Muscle of leg (tissue), 3 donors: ENCODE measurements at regions not wholly inside any gene's neighbourhood (a gene's known extent, or its start where the extent isn't known, plus 50 kb on each side); places are given as distances from the start of the nearest gene placed in this dataset.

Experiments
- DNase-seq: peaks from one replicate; pipeline ENCODE4 v3.0.0; 2013
- H3K27ac ChIP-seq: one replicate; pipeline ENCODE4 v1.5.1; 2013; ENCODE audit warnings: mild to moderate bottlenecking, low read length, control low read depth
- H3K27me3 ChIP-seq: one replicate; pipeline ENCODE4 v1.6.1; 2013; ENCODE audit warnings: low read length; ENCODE audit not compliant: control insufficient read depth, insufficient read depth
- H3K36me3 ChIP-seq: one replicate; pipeline ENCODE4 v1.6.1; 2013; ENCODE audit warnings: low read length; ENCODE audit not compliant: control insufficient read depth, insufficient read depth
- H3K4me1 ChIP-seq: one replicate; pipeline ENCODE4 v1.6.1; 2013; ENCODE audit warnings: low read length; ENCODE audit not compliant: control insufficient read depth, insufficient read depth
- H3K4me3 ChIP-seq: one replicate; pipeline ENCODE4 v1.5.1; 2013; ENCODE audit warnings: low read length, control low read depth
- H3K9me3 ChIP-seq: replicated peaks from 2 replicates; pipeline ENCODE4 v1.6.1; 2013; ENCODE audit warnings: low read depth, low read length; ENCODE audit not compliant: control insufficient read depth
- WGBS: methylation state at CpG from one replicate; pipeline ENCODE4 v1.1.5; 2013; ENCODE audit warnings: missing lambda C conversion rate; ENCODE audit not compliant: insufficient coverage; 5-methylcytosine and 5-hydroxymethylcytosine counted together

DNA sequence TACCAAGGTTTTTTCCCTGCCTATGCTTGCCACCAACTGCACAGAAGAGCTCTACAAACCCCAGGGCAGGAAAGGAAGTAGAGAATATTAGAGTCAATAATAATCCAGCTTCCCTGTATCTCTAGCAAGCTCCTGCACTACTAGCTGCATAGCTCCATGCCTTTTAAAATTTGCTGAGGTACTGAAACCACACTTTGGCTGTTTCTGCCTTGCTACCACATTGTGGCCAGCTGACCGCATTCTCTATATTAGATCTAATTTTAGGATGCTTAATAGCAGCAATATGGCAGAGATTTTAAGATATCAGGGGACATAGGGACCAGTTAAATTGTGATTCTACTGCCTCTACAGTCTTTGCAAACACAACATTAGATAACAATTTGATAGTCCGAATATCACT, 534.6 kb downstream of the MBD2 start:
- H3K36me3 ChIP-seq = no peaks in the 10 kb centered on the region
- no peaks in the 10 kb centered on the region for H3K4me1 ChIP-seq
- 100% methylated on average over 1 of the region's 2 CpGs for WGBS
- H3K27me3 ChIP-seq = no peaks in the 10 kb centered on the region
- H3K9me3 ChIP-seq = no peaks in the 10 kb centered on the region
- H3K27ac ChIP-seq = no peak overlapping the region
- DNase-seq = no peak
- no peak overlapping the region for H3K4me3 ChIP-seq

DNA sequence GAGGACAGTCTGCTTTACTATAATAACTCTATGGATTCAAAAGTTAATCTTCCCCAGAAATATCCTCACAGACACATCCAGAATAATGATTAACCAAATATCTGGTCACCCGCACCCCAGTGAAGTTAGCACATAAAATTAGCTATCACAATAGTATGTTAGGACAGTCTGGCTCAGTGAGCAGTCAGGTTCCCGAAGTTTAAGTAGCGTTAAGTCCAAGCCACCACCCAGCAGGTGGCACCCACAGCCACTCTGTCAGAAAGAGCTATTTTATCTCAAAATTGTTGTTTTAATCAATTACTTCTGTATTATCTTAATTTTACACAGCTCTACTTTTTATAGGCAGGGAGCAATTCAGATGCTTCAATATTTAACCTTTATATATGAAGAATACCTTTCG, 537.5 kb downstream of the MBD2 start:
- Histone ChIP-seq H3K36me3 (no peaks in the 10 kb centered on the region), H3K27me3 (no peaks in the 10 kb centered on the region), H3K27ac (no peak overlapping the region), H3K4me1 (no peaks in the 10 kb centered on the region), H3K9me3 (no peaks in the 10 kb centered on the region), H3K4me3 (no peak overlapping the region)
- no peak for DNase-seq
- WGBS = 83% methylated on average over 1 of the region's 4 CpGs

DNA sequence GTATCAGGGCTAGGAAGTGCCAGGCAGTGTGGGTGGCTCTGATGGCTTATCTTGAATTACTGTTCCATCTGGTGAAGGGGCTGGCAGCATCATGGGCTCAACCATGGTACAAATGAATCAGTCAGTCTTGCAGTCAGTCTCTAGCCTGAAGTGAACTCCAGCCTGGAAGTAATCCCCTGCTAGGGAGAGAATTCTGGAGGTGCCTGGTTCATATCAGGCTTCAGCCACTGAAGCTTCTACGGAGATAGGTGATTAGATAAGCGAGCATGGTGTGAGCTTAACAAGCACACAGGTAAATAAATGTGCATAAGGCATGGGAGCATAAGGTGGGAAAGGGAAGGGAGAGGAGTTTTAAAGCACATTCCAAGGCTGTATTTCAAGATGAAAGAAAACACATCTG, 541.7 kb downstream of the MBD2 start:
- H3K4me3 ChIP-seq = no peak overlapping the region
- no peaks in the 10 kb centered on the region for H3K9me3 ChIP-seq
- H3K27ac ChIP-seq = no peak overlapping the region
- no peaks in the 10 kb centered on the region for H3K4me1 ChIP-seq
- WGBS = 74% methylated on average over 2 of the region's 2 CpGs
- no peaks in the 10 kb centered on the region for H3K36me3 ChIP-seq
- no peak for DNase-seq
- H3K27me3 ChIP-seq = no peaks in the 10 kb centered on the region

DNA sequence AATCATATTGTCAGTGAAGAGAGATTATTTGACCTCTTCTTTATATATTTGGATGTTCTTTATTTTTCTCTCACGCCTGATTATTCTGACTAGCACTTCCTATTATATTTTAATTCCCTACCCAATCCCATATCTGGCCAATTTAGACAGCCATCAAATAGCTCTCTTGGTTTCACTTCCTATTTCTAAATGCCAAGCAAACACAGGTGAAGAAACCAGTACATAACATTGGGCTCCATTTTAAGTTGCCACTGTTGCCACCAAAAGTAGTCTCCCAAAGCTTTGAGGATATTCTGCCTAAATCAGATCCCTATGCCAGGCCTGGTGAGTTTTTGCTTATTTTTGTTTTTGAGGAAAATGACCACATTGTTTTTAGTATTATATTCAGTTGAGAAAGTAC, 547.0 kb downstream of the MBD2 start:
- Histone ChIP-seq H3K9me3 (no peaks in the 10 kb centered on the region), H3K27ac (no peak overlapping the region), H3K27me3 (no peaks in the 10 kb centered on the region), H3K4me3 (no peak overlapping the region), H3K4me1 (no peaks in the 10 kb centered on the region), H3K36me3 (no peaks in the 10 kb centered on the region)
- DNase-seq = no peak
- WGBS = 80% methylated on average over 1 of the region's 1 CpG

DNA sequence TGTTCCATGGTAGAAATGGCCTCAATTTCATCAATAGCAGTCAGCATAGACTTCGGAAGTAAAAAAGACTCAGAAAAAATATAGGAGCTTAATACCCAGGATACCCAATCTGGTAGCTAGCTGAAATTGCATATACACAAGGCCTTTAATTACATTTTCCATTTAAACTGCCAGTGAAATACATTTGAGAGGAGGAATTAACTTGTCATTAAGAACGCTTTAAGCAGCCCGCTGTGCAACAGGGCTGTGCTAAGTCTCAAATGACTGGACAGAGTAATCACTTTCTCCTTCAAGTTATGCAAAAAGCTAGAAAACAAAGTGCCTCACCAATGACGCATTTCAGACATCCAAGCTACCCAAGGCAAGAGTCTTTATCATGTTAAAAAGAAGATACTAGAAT, 558.8 kb downstream of the MBD2 start:
- WGBS = 60% methylated on average over 1 of the region's 4 CpGs
- Histone ChIP-seq H3K27ac (no peak overlapping the region), H3K4me3 (no peak overlapping the region), H3K27me3 (no peaks in the 10 kb centered on the region), H3K4me1 (no peaks in the 10 kb centered on the region), H3K36me3 (no peaks in the 10 kb centered on the region), H3K9me3 (peaks cover 3% of the 10 kb centered on the region)
- no peak for DNase-seq

DNA sequence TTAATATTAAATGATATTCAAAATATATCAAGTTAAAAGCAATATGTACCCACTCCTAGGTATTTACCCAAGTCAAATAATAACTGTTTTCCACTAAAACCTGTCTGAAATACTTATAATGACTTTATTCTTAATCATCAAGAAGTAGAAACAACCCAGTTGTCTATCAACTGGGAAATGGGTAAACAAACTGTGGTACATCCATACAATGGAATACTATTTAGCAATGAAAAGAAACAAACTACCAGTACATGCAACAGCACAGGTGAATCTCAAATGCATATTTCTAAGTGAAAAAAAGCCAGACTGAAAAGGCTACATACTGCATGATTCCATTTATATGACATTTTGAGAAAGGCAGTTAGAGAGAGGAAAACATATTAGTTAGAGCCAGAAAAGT, 559.9 kb downstream of the MBD2 start:
- Histone ChIP-seq H3K4me1 (no peaks in the 10 kb centered on the region), H3K4me3 (no peak overlapping the region), H3K9me3 (peaks cover 3% of the 10 kb centered on the region), H3K27me3 (no peaks in the 10 kb centered on the region), H3K36me3 (no peaks in the 10 kb centered on the region), H3K27ac (no peak overlapping the region)
- DNase-seq = no peak

DNA sequence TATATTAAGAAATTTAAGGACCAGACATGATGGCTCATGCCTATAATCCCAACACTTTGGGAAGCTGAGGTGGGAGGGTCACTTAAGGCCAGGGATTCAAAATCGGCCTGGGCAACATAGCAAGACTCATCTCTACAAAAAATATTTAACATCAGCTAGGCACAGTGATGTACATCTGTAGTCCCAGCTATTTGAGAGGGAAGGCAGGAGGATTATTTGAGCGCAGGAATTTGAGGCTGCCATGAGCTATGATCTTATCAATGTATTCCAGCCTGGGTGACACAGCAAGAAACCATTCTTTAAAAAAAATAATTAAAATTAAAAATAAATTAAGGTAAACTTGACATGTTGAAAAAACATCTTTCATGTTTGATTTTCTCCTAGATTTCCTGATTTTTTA, 564.2 kb downstream of the MBD2 start:
- WGBS = no CpG with 5 or more reads among the region's 2 CpGs

DNA sequence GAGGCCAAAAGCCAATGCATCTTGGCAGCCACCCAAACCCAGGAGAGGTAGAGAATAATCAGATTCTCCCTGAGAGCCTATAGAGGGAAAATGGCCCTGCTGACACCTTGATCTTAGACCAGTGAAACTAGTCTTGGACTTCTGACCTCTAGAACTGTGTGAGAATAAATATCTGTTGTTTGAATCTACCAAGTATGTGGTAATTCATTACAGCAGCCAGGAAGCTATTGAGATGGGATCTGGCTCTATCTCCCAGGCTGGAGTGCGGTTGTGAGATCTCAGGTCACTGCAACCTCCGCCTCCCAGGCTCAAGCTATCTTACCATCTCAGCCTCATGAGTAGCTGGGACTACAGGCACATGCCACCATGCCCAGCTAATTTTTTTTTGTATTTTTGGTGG, 567.2 kb downstream of the MBD2 start:
- Histone ChIP-seq H3K27ac (no peak overlapping the region), H3K9me3 (peaks cover 4% of the 10 kb centered on the region), H3K27me3 (no peaks in the 10 kb centered on the region), H3K36me3 (no peaks in the 10 kb centered on the region), H3K4me3 (no peak overlapping the region), H3K4me1 (no peaks in the 10 kb centered on the region)
- no peak for DNase-seq
- 58% methylated on average over 2 of the region's 2 CpGs for WGBS

More for the DNA sequence above, 564.2 kb downstream of the MBD2 start:
- Histone ChIP-seq H3K27ac (no peak overlapping the region), H3K4me1 (no peaks in the 10 kb centered on the region), H3K9me3 (peaks cover 7% of the 10 kb centered on the region), H3K27me3 (no peaks in the 10 kb centered on the region), H3K36me3 (no peaks in the 10 kb centered on the region), H3K4me3 (no peak overlapping the region)
- no peak for DNase-seq

DNA sequence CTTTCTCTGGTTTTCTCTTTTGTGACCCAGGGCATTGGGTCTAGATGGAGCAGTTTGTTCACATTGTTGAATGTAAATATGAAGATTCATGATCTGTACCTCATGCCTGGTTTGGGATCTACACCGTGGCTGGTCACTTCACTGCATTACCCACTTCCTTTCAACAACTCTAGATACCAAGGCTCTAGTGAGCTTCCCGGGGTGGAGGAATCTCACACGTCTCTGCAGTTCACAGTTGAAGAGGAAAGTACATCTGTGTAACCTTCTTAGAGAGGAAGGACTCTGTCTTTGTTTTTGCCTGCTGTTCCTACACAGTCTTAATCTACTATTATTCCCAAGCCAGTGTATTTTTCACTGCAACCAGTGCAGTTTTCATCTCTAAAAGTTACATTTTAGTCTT, 574.8 kb downstream of the MBD2 start:
- Histone ChIP-seq H3K27me3 (no peaks in the 10 kb centered on the region), H3K36me3 (no peaks in the 10 kb centered on the region), H3K4me3 (no peak overlapping the region), H3K4me1 (no peaks in the 10 kb centered on the region), H3K27ac (no peak overlapping the region), H3K9me3 (peaks cover 2% of the 10 kb centered on the region)
- DNase-seq = no peak
- no CpG with 5 or more reads among the region's 3 CpGs for WGBS

DNA sequence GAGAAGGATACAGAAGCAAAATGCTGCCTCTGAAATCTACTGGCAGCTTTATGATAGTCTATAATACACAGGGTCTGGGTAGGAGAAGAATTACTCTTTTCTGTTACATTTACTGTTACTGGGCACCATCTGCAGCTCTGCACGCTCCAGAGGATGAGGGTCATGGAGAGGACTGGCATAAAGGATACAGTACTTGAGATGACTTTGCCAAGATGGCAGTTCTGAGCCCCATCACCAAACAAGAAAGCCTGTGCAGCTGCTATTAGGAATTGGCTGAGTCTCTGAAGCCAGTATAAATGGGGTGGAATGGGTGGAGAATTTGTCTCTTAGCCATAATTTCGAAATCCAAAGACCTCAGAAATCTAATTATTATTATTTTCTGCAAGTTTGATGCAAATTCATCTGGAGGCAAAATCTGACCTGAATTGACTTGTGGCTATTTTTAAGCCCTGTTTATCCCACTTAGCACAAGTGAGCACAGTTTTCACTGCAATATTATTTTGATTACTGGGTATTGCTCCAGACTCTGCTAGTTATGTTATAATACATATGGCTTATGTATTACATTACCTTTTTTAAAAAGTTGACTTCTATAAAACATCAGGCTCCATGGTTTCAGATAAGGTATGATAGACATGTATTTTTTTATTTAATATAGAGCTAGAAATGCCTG, 579.5 kb downstream of the MBD2 start:
- WGBS = 50% methylated on average over 1 of the region's 2 CpGs
- Histone ChIP-seq H3K27me3 (no peaks in the 10 kb centered on the region), H3K27ac (no peak overlapping the region), H3K9me3 (peaks cover 2% of the 10 kb centered on the region), H3K4me3 (no peak overlapping the region), H3K36me3 (no peaks in the 10 kb centered on the region), H3K4me1 (no peaks in the 10 kb centered on the region)
- no peak for DNase-seq

DNA sequence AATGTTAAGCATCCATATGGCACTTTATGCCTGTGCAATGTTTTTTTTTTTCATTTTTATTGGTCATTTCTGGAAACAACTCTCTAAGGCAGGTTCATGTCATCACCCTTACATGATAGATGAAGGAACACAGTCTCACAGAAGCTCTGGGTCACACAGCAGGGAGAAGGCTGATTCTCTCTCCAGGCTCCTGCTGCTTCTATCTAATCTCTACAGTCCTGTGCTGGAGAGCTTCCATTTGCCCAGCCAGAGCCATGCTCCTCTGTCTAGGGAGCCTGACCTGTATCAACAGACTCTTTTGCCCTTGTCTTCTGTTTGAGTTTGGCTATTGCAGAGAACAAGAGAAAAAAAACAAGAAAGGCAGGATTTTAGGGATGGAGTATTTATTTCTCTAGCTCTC, 584.8 kb downstream of the MBD2 start:
- Histone ChIP-seq H3K4me1 (no peaks in the 10 kb centered on the region), H3K36me3 (no peaks in the 10 kb centered on the region), H3K27ac (no peak overlapping the region), H3K4me3 (no peak overlapping the region), H3K27me3 (no peaks in the 10 kb centered on the region), H3K9me3 (peaks cover 2% of the 10 kb centered on the region)
- DNase-seq = no peak
